ENCODE measurements at regions not wholly inside any gene's neighbourhood (a gene's known extent, or its start where the extent isn't known, plus 50 kb on each side); places are given as distances from the start of the nearest gene placed in this dataset.

DNA sequence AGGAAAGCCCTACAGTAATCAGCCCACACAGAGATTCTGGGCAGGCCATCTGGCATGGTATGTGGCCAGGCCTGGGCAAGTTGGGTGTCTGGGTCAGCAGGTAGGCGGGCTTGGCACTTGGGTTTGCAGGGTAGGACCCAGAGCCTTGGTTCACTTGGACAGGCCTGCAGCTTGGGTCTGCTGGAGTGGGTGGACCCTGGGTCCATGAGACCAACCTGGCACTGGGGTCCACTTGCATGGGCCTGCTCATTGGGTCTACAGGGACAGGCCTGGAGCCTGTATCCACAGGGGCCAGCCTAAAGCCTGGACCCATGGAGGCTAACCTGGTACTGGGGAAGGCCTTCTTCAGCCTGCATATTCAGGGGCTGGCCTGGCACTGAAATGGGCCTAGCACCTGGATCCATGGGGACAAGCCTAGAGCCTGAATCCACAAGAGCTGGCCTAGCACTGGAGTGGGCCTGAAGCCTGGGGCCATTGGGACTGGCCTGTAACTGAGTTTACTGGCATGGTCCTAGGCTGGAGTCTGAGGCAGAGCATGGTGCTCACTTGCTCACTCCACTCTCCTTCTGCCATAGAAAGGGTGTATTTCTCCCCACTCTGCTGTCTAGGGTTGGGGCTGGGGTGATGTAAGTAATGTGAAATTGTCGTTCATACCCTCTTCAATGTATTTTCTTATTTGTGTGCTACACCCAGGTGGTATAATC lies 315.0 kb downstream of the AHR start:
- no peak for DNase-seq (ENCODE audit: low read depth)
- TF ChIP-seq CTCF (IDR thresholded peaks at IDR 0.05; ENCODE audit: insufficient read depth, low read depth, low read length, missing control alignments), result no peak
- no peak overlapping the region for H3K4me3 ChIP-seq (ENCODE audit: low read depth, low read length)

- no peak for TF ChIP-seq CTCF (IDR thresholded peaks at IDR 0.05; ENCODE audit: insufficient read depth, low read depth, low read length, missing control alignments)
- no peak for DNase-seq (ENCODE audit: low read depth)
- H3K4me3 ChIP-seq (ENCODE audit: low read depth, low read length), result no peak overlapping the region
Measured at GRCh38 chr7:17617380-17617779, 318.9 kb downstream of the AHR start.

- TF ChIP-seq CTCF (IDR thresholded peaks at IDR 0.05; ENCODE audit: insufficient read depth, low read depth, low read length, missing control alignments), result no peak
- no peak overlapping the region for H3K4me3 ChIP-seq (ENCODE audit: low read depth, low read length)
- no peak for DNase-seq (ENCODE audit: low read depth)
Measured at GRCh38 chr7:17617857-17618651, 319.6 kb downstream of the AHR start.

DNA sequence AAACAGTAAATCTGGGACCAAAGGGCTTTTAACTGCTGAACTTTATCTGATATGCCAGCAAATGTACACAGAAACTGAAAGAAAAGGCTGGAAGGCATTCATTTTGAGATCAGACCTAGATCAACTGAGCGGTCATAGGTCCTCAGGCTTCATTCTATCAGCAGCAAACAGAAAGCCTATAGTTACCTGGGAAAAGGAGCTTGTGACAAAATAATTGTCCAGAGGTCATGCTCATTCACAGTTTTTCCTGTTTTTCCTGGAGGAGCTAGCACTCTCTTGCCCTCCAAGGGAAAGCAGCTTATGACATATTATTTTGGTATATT lies 320.2 kb downstream of the AHR start:
- no peak for TF ChIP-seq CTCF (IDR thresholded peaks at IDR 0.05; ENCODE audit: insufficient read depth, low read depth, low read length, missing control alignments)
- DNase-seq (ENCODE audit: low read depth), result no peak
- no peak overlapping the region for H3K4me3 ChIP-seq (ENCODE audit: low read depth, low read length)

GRCh38 chr7:17619196-17619818 lies 320.9 kb downstream of the AHR start:
- no peak for DNase-seq (ENCODE audit: low read depth)
- no peak for TF ChIP-seq CTCF (IDR thresholded peaks at IDR 0.05; ENCODE audit: insufficient read depth, low read depth, low read length, missing control alignments)
- no peak overlapping the region for H3K4me3 ChIP-seq (ENCODE audit: low read depth, low read length)

- H3K4me3 ChIP-seq (ENCODE audit: low read depth, low read length), result no peak overlapping the region
- no peak for DNase-seq (ENCODE audit: low read depth)
- TF ChIP-seq CTCF (IDR thresholded peaks at IDR 0.05; ENCODE audit: insufficient read depth, low read depth, low read length, missing control alignments), result no peak
Measured at GRCh38 chr7:17620566-17620965, 319.7 kb downstream of the SNX13 start.

All from GM12865 (cell line).